Left renal pelvis (tissue), 4 donors: ENCODE measurements at regions not wholly inside any gene's neighbourhood (a gene's known extent, or its start where the extent isn't known, plus 50 kb on each side); places are given as distances from the start of the nearest gene placed in this dataset.
A peak's percentile ranks its signal among the peaks of the same experiment; 100 is the strongest.
"Not testable (repeated sequence)": the region's sequence is repeated elsewhere in the genome, so short reads cannot be mapped to it uniquely, and the experiment has no call there.

Experiments used
- DNase-seq, 4 donors: peaks; one replicate each; pipeline ENCODE4 v3.0.0-alpha.2; 2013; ENCODE audit warnings: low read depth in 4 of 4, low spot score in 3 of 4

- no peak for DNase-seq
Measured at GRCh38 chr3:75118779-75119178, 504.3 kb upstream of the CNTN3 start.

- DNase-seq, result no peak
Measured at GRCh38 chr3:75126556-75126955, 512.1 kb upstream of the CNTN3 start.

GRCh38 chr3:75129101-75129500 is 514.6 kb upstream of the CNTN3 start:
- DNase-seq, result no peak

- no peak for DNase-seq
Measured at GRCh38 chr3:75136100-75136897, 521.8 kb upstream of the CNTN3 start.

GRCh38 chr3:75138345-75138744 is 523.9 kb upstream of the CNTN3 start:
- DNase-seq, result no peak

- DNase-seq, result no peak
Measured at GRCh38 chr3:75140904-75141615, 523.1 kb upstream of the FRG2C start.

- DNase-seq, result no peak
Measured at GRCh38 chr3:75144406-75144805, 519.7 kb upstream of the FRG2C start.

- no peak for DNase-seq
Measured at GRCh38 chr3:75171630-75172230, 492.4 kb upstream of the FRG2C start.

GRCh38 chr3:75176937-75177336 is 487.2 kb upstream of the FRG2C start:
- no peak for DNase-seq

- no peak for DNase-seq
Measured at GRCh38 chr3:75180235-75180944, 483.7 kb upstream of the FRG2C start.

- no peak for DNase-seq
Measured at GRCh38 chr3:75180945-75181298, 483.2 kb upstream of the FRG2C start.

GRCh38 chr3:75188962-75189361 is 475.2 kb upstream of the FRG2C start:
- DNase-seq, result no peak

- DNase-seq, result peak in 3 of 4 donors; percentile 4 to 14 (median 12)
Measured at GRCh38 chr3:75192146-75192616, 471.9 kb upstream of the FRG2C start.

GRCh38 chr3:75193797-75194196 is 470.3 kb upstream of the FRG2C start:
- DNase-seq, result no peak

GRCh38 chr3:75214332-75214731 is 449.8 kb upstream of the FRG2C start:
- DNase-seq, result not testable (repeated sequence)

GRCh38 chr3:75218577-75218976 is 445.6 kb upstream of the FRG2C start:
- DNase-seq, result no peak

- no peak for DNase-seq
Measured at GRCh38 chr3:75220932-75221331, 443.2 kb upstream of the FRG2C start.

- DNase-seq, result no peak
Measured at GRCh38 chr3:75224412-75224811, 439.7 kb upstream of the FRG2C start.

- no peak for DNase-seq
Measured at GRCh38 chr3:75232216-75232615, 431.9 kb upstream of the FRG2C start.

GRCh38 chr3:75235631-75236030 is 428.5 kb upstream of the FRG2C start:
- DNase-seq, result no peak

GRCh38 chr3:75237053-75237452 is 427.1 kb upstream of the FRG2C start:
- no peak for DNase-seq
